ACC112 (cell line): ENCODE measurements at regions not wholly inside any gene's neighbourhood (a gene's known extent, or its start where the extent isn't known, plus 50 kb on each side); places are given as distances from the start of the nearest gene placed in this dataset.

ENCODE experiments used
- H2AFZ ChIP-seq: fragments of 200-600 bp; sonication (generic); one replicate; pipeline ENCODE4 v1.6.0; 2017; ENCODE audit warnings: antibody characterized with exemption, low read length; ENCODE audit not compliant: unreplicated experiment
- H3K27ac ChIP-seq: fragments of 200-600 bp; sonication (generic); 2 replicates; pipeline ENCODE4 v1.5.1; 2014; ENCODE audit warnings: low read depth, mild to moderate bottlenecking, antibody characterized with exemption, low read length, moderate library complexity
- H3K27me3 ChIP-seq: fragments of 200-600 bp; sonication (generic); 2 replicates; pipeline ENCODE4 v1.6.1; 2014; ENCODE audit warnings: mild to moderate bottlenecking, antibody characterized with exemption, low read length, moderate library complexity, mixed read lengths; ENCODE audit not compliant: insufficient read depth
- H3K36me3 ChIP-seq: fragments of 200-600 bp; sonication (generic); 2 replicates; pipeline ENCODE4 v1.6.1; 2016; ENCODE audit warnings: mild to moderate bottlenecking, antibody characterized with exemption, low read length, moderate library complexity, mixed read lengths; ENCODE audit not compliant: insufficient read depth
- H3K4me1 ChIP-seq: fragments of 200-600 bp; sonication (generic); one replicate; pipeline ENCODE4 v1.6.1; 2016; ENCODE audit warnings: low read length, mixed read lengths; ENCODE audit not compliant: insufficient read depth, unreplicated experiment, control insufficient read depth
- H3K4me3 ChIP-seq: fragments of 200-600 bp; sonication (generic); 2 replicates; pipeline ENCODE4 v1.5.1; 2014; ENCODE audit warnings: mild to moderate bottlenecking, low read depth, low read length
- H3K79me2 ChIP-seq: fragments of 200-600 bp; sonication (generic); one replicate; pipeline ENCODE4 v1.6.0; 2016; ENCODE audit warnings: low read length; ENCODE audit not compliant: control insufficient read depth, unreplicated experiment, insufficient read depth

DNA sequence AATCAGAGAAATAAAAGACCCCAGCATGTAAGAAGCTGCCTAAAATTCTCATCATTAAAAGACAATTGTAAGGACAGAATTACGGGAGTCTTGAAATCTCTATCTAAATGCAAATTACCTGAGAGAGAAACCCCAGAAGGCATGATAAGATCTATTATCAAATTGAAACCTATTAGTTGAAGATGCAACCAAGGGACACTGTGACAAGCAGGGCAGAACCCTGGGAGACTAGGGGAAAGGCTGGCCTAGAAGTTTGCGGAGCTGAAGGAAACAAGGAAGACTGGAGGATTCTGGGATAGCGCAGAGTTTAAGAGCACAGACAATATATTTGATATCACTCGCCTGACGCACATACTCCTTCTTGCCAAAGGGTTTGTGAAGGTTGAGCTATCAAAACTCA, 319.5 kb upstream of the CHAC2 start:
- Histone ChIP-seq H2AFZ (no peak overlapping the region), H3K79me2 (no peaks in the 10 kb centered on the region), H3K27ac (no peak overlapping the region), H3K4me1 (peaks cover 2% of the 10 kb centered on the region), H3K27me3 (peaks cover 5% of the 10 kb centered on the region; the same call in 1 of the 2 replicates), H3K4me3 (no peak overlapping the region), H3K36me3 (no peaks in the 10 kb centered on the region)

DNA sequence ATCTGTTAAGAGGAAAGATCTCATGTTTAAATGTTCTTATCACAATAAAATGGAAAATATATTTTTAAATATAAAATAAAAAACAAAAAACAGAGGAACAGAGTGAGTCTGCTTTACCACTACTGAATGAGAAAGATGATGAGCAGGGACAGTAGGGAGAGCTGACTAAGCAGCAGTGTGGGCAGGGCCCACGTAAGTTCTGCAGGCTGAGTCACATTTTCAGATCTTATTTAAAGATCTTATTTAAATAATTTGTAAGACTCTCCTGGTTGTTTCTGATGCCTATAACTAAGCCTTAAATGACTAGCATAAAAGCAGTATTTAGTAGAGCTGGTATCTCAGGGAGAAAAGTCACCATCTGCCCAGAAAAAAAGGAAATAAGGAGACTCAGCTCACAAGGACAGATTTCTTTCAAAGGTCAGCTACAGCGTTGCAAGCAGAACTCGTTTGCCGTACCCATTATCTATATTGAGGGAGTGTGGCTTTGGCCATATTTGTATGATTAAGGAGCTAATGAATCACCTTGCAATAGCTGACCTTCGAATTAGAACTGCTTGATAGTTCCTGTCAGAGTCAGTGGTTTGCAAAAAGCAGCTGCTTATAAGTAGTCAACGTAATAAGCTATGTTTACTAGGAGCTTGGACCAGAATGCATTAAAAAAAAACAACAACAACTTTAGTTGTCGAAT, 322.1 kb upstream of the CHAC2 start:
- H3K4me3 ChIP-seq: no peak overlapping the region
- no peak overlapping the region for H2AFZ ChIP-seq
- no peak overlapping the region for H3K27ac ChIP-seq

GRCh38 chr2:53442783-53443182, 324.8 kb upstream of the CHAC2 start:
- Histone ChIP-seq H3K27ac (no peak overlapping the region), H3K27me3 (no peaks in the 10 kb centered on the region), H3K36me3 (no peaks in the 10 kb centered on the region), H2AFZ (no peak overlapping the region), H3K4me1 (no peaks in the 10 kb centered on the region), H3K4me3 (no peak overlapping the region), H3K79me2 (no peaks in the 10 kb centered on the region)

More for the DNA sequence above, 322.1 kb upstream of the CHAC2 start:
- no peaks in the 10 kb centered on the region for H3K36me3 ChIP-seq
- H3K27me3 ChIP-seq: peaks cover 5% of the 10 kb centered on the region; the same call in 1 of the 2 replicates
- no peaks in the 10 kb centered on the region for H3K79me2 ChIP-seq
- H3K4me1 ChIP-seq: no peaks in the 10 kb centered on the region

- no peak overlapping the region for H3K4me3 ChIP-seq
- H3K27me3 ChIP-seq: no peaks in the 10 kb centered on the region
- no peaks in the 10 kb centered on the region for H3K4me1 ChIP-seq
- H2AFZ ChIP-seq: no peak overlapping the region
- no peaks in the 10 kb centered on the region for H3K36me3 ChIP-seq
- no peak overlapping the region for H3K27ac ChIP-seq
- H3K79me2 ChIP-seq: no peaks in the 10 kb centered on the region
Measured at GRCh38 chr2:53442093-53442492, 325.5 kb upstream of the CHAC2 start.

DNA sequence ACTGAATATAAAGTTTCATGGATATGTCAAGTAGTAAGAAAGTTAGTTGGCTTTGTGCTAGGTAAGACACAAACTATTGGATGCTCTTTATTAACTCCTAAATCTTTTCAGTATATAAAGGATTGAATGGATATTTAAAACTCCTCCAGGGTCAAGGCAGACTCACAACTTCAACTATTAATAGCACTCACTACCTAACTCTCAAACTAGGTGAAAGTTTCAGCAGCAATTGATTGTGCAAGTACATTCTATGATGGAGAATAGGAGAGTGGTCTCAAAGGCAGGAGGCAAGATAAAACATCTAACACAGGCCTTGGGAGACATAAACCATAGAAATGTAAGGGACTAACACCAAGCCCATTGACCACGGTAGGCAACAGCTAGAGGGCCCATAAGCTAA, 328.9 kb upstream of the CHAC2 start:
- Histone ChIP-seq H3K36me3 (no peaks in the 10 kb centered on the region), H3K27ac (no peak overlapping the region), H2AFZ (no peak overlapping the region)

DNA sequence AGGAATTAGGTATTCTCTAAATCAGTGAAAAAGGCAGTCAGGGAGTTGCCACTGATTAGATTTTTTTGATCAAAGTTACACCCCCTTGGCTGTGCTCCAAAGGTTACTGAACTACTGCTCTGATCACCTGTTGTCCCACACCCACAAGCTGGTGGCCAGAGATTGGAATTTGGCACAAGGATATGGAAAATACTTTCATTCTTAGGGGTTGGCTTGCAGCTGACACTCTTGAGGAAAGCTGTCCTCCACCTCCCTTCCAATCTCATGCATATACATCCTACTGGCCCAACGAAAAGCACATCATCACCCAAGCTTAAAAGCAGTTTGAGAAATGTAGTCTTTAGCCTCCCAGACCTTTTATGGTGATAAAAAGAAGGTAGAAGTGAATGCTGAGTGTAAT, 329.5 kb upstream of the CHAC2 start:
- H3K27me3 ChIP-seq: peaks cover 7% of the 10 kb centered on the region; the same call in 1 of the 2 replicates
- H3K79me2 ChIP-seq: no peaks in the 10 kb centered on the region
- H3K4me3 ChIP-seq: no peak overlapping the region
- no peak overlapping the region for H2AFZ ChIP-seq
- H3K36me3 ChIP-seq: no peaks in the 10 kb centered on the region
- no peak overlapping the region for H3K27ac ChIP-seq
- no peaks in the 10 kb centered on the region for H3K4me1 ChIP-seq

More for the DNA sequence above, 328.9 kb upstream of the CHAC2 start:
- Histone ChIP-seq H3K79me2 (no peaks in the 10 kb centered on the region), H3K4me3 (no peak overlapping the region), H3K27me3 (peaks cover 7% of the 10 kb centered on the region; the same call in 1 of the 2 replicates), H3K4me1 (no peaks in the 10 kb centered on the region)

DNA sequence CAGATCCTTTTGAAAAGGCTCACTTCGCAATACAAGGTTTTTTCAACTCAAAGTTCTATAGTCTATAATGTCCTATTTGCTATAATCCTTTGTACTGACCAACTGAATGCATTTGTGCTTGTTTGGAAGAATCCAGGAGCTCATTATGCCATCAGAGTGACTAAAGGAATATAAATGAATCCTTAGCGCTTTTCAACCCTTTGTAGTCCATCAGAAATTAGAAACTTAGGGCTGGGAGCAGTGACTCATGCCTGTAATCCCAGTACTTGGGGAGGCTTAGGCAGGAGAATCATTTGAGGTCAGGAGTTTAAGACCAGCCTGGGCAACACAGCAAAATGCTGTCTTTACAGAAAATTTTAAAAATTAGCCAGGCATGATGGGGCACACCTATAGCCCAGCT, 330.2 kb upstream of the CHAC2 start:
- H2AFZ ChIP-seq: no peak overlapping the region
- peaks cover 7% of the 10 kb centered on the region; the same call in 1 of the 2 replicates for H3K27me3 ChIP-seq
- no peaks in the 10 kb centered on the region for H3K36me3 ChIP-seq
- H3K4me3 ChIP-seq: no peak overlapping the region
- H3K4me1 ChIP-seq: no peaks in the 10 kb centered on the region
- H3K79me2 ChIP-seq: no peaks in the 10 kb centered on the region
- no peak overlapping the region for H3K27ac ChIP-seq

DNA sequence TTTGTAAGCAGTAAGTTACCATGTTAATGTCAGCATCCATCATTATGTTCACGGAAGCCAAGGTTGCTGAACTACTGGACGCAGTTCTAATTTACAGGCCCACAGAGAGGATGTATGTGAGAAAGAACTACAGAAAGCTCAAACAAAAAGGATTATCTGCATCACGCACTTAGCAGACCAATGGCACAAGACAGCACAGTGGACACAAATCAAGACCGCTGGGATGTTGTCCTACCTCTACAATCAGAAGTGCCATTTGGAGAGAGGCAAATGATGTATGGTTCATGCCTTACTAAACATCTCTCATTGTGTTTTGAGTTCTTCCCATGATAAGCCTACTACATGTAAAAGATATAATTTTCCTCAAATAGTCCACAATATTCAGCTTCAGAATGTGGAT, 330.7 kb upstream of the CHAC2 start:
- Histone ChIP-seq H3K27me3 (peaks cover 7% of the 10 kb centered on the region; the same call in 1 of the 2 replicates), H3K27ac (no peak overlapping the region), H3K4me3 (no peak overlapping the region), H3K4me1 (no peaks in the 10 kb centered on the region), H2AFZ (no peak overlapping the region), H3K36me3 (no peaks in the 10 kb centered on the region), H3K79me2 (no peaks in the 10 kb centered on the region)

DNA sequence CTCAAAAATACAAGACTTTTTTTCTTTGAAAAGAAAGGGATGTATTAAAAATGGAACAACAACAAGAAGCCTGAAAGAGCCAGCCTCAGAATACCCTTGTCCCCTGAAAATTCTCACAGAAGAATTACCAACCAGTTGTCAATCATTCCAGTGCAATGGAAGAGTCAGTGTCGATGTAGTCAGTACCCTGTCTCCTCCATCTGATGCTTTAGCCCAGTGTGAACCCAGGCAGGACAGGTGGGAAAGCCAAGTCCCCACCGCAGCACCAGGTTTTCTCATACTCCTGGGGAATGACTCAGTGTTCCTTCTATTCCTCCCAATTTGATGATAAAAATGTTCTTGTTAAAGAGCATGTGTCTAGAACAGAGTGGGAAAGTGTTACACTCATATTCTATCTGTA, 332.0 kb upstream of the CHAC2 start:
- Histone ChIP-seq H3K79me2 (no peaks in the 10 kb centered on the region), H3K36me3 (no peaks in the 10 kb centered on the region), H3K27ac (no peak overlapping the region)

GRCh38 chr2:53434466-53434865, 333.1 kb upstream of the CHAC2 start:
- H3K36me3 ChIP-seq: no peaks in the 10 kb centered on the region
- H3K27me3 ChIP-seq: peaks cover 10% of the 10 kb centered on the region
- no peak overlapping the region for H2AFZ ChIP-seq
- no peaks in the 10 kb centered on the region for H3K79me2 ChIP-seq
- no peak overlapping the region for H3K4me3 ChIP-seq
- H3K27ac ChIP-seq: no peak overlapping the region
- H3K4me1 ChIP-seq: no peaks in the 10 kb centered on the region

More for the DNA sequence above, 332.0 kb upstream of the CHAC2 start:
- no peaks in the 10 kb centered on the region for H3K4me1 ChIP-seq
- no peak overlapping the region for H3K4me3 ChIP-seq
- H3K27me3 ChIP-seq: peaks cover 10% of the 10 kb centered on the region
- no peak overlapping the region for H2AFZ ChIP-seq

DNA sequence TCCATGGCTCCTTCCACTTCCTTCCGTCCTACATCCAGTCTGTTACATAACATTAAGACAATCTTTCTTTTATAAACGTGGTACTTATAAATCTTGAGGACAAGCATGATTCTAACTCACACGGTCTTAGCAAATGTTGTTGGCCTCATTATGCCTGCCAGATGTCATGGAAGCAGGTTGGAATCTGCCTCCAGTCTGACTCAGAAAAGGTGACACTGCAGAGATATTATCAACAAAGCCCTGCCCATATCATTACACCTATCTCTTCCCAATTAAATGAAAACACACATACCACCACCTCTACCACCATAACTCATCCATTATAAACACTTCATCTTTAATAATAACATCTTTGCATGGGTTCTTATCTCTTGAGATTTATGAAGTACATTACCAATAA, 334.7 kb upstream of the CHAC2 start:
- Histone ChIP-seq H3K36me3 (no peaks in the 10 kb centered on the region), H3K27ac (no peak overlapping the region), H3K27me3 (peaks cover 10% of the 10 kb centered on the region), H3K4me1 (no peaks in the 10 kb centered on the region), H2AFZ (no peak overlapping the region), H3K79me2 (no peaks in the 10 kb centered on the region), H3K4me3 (no peak overlapping the region)
